Stomach (tissue), 8 donors: ENCODE measurements at regions not wholly inside any gene's neighbourhood (a gene's known extent, or its start where the extent isn't known, plus 50 kb on each side); places are given as distances from the start of the nearest gene placed in this dataset.

Experiments
- DNase-seq, 2 donors: peaks; one replicate each; pipeline versions ENCODE4 v3.0.0 to v3.0.0-alpha.2; 2013 to 2019
- H3K27ac ChIP-seq, 5 donors: fragments of 200-600 bp in 4 of 5; sonication (generic) in 4 of 5; one replicate each; pipeline ENCODE4 v1.5.1; 2013 to 2019; ENCODE audit warnings: mild to moderate bottlenecking in 1 of 5, moderate library complexity in 1 of 5
- H3K27me3 ChIP-seq, 3 donors: fragments of 200-600 bp; sonication (generic); one replicate each; pipeline ENCODE4 v1.5.1; 2017 to 2019; ENCODE audit warnings: mixed run types in 1 of 3
- H3K36me3 ChIP-seq, 4 donors: fragments of 200-600 bp; sonication (generic); 1 replicate in 3 of 4; 2 replicates in 1 of 4; pipeline ENCODE4 v1.5.1; 2016 to 2019
- H3K4me1 ChIP-seq, 4 donors: fragments of 200-600 bp; sonication (generic); one replicate each; pipeline ENCODE4 v1.5.1; 2016 to 2019
- H3K4me3 ChIP-seq, 4 donors: fragments of 200-600 bp; sonication (generic) in 3 of 4; one replicate each; pipeline ENCODE4 v1.5.1; 2016 to 2019; ENCODE audit warnings: mild to moderate bottlenecking in 1 of 4
- H3K9me3 ChIP-seq, 4 donors: fragments of 200-600 bp; sonication (generic); one replicate each; pipeline ENCODE4 v1.5.1; 2016 to 2019
- EP300 ChIP-seq: sonication (generic); formaldehyde crosslinking; IDR thresholded peaks from one replicate; pipeline ENCODE4 v1.6.1; 2017; ENCODE audit warnings: antibody characterized with exemption
- POLR2A ChIP-seq, 4 donors: fragments of 450-650 bp; IDR thresholded peaks; one replicate each; pipeline ENCODE4 v1.6.1; 2016; ENCODE audit warnings: antibody characterized with exemption in 4 of 4, control low read depth in 2 of 4, mild to moderate bottlenecking in 1 of 4, moderate library complexity in 1 of 4
- POLR2AphosphoS5 ChIP-seq, 3 donors: sonication (generic); formaldehyde crosslinking; IDR thresholded peaks; one replicate each; pipeline ENCODE4 v1.6.1; 2016; ENCODE audit warnings: antibody characterized with exemption in 3 of 3
- WGBS, 5 donors: extraction: QIAGEN DNeasy Blood & Tissue Kit in 3 of 5; methylation state at CpG; one replicate each; pipeline versions ENCODE4 v1.1.5 to v1.1.7; 2013 to 2018; 5-methylcytosine and 5-hydroxymethylcytosine counted together
- intact Hi-C: fragments of 100-400 bp; cut with DNase I; formaldehyde crosslinking; loops from one replicate; pipeline ENCODE4 v1.15.1; 2023; ENCODE audit warnings: low total_unique reads
- TF ChIP-seq, protein P1 (sequence below), 7 experiments: fragments of 450-650 bp in 4 of 7; fragments of 200-600 bp in 3 of 7; sonication (generic) in 3 of 7; IDR thresholded peaks; one replicate each; pipeline ENCODE4 v1.5.1; 2016 to 2019; ENCODE audit warnings: antibody characterized with exemption in 7 of 7, control low read depth in 2 of 7, mild to moderate bottlenecking in 1 of 7
- donor health status: healthy with polysubstance abuse.
- donor health status: Bipolar disorder and iron deficiency.
- donor health status: healthy.

GRCh38 chr4:13957871-13958270, 330.3 kb upstream of the BOD1L1 start:
- H3K4me1 ChIP-seq = no peaks in the 10 kb centered on the region
- 68 to 81% (median 78%) methylated on average over 5 of the region's 5 CpGs for WGBS, 5 donors
- H3K36me3 ChIP-seq = no peaks in the 10 kb centered on the region
- H3K27ac ChIP-seq = no peak overlapping the region
- TF ChIP-seq EP300 = no peak
- TF ChIP-seq, protein P1, sequence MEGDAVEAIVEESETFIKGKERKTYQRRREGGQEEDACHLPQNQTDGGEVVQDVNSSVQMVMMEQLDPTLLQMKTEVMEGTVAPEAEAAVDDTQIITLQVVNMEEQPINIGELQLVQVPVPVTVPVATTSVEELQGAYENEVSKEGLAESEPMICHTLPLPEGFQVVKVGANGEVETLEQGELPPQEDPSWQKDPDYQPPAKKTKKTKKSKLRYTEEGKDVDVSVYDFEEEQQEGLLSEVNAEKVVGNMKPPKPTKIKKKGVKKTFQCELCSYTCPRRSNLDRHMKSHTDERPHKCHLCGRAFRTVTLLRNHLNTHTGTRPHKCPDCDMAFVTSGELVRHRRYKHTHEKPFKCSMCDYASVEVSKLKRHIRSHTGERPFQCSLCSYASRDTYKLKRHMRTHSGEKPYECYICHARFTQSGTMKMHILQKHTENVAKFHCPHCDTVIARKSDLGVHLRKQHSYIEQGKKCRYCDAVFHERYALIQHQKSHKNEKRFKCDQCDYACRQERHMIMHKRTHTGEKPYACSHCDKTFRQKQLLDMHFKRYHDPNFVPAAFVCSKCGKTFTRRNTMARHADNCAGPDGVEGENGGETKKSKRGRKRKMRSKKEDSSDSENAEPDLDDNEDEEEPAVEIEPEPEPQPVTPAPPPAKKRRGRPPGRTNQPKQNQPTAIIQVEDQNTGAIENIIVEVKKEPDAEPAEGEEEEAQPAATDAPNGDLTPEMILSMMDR (IDR thresholded peaks at IDR 0.05) = no peak
- TF ChIP-seq POLR2AphosphoS5 (IDR thresholded peaks at IDR 0.05) = no peak
- TF ChIP-seq POLR2A (IDR thresholded peaks at IDR 0.05) = no peak
- intact Hi-C loops = no loop called here
- H3K4me3 ChIP-seq = no peak overlapping the region
- peaks cover 0 to 3% (median 0%) of the 10 kb centered on the region in 4 donors for H3K9me3 ChIP-seq
- no peaks in the 10 kb centered on the region for H3K27me3 ChIP-seq
- DNase-seq = no peak

GRCh38 chr4:13963601-13964000, 336.1 kb upstream of the BOD1L1 start:
- H3K9me3 ChIP-seq = peaks cover 0 to 3% (median 0%) of the 10 kb centered on the region in 4 donors
- H3K36me3 ChIP-seq = no peaks in the 10 kb centered on the region
- no peak overlapping the region for H3K4me3 ChIP-seq
- no peaks in the 10 kb centered on the region for H3K27me3 ChIP-seq
- intact Hi-C loops = no loop called here
- no peak for DNase-seq
- H3K4me1 ChIP-seq = no peaks in the 10 kb centered on the region
- 73 to 90% (median 81%) methylated on average over 2 of the region's 2 CpGs for WGBS, 5 donors
- no peak overlapping the region for H3K27ac ChIP-seq
- TF ChIP-seq, protein P1 (IDR thresholded peaks at IDR 0.05) = no peak
- no peak for TF ChIP-seq POLR2AphosphoS5 (IDR thresholded peaks at IDR 0.05)
- TF ChIP-seq POLR2A (IDR thresholded peaks at IDR 0.05) = no peak
- no peak for TF ChIP-seq EP300

- TF ChIP-seq POLR2A (IDR thresholded peaks at IDR 0.05) = no peak
- no peak for TF ChIP-seq EP300
- TF ChIP-seq POLR2AphosphoS5 (IDR thresholded peaks at IDR 0.05) = no peak
- TF ChIP-seq, protein P1 (IDR thresholded peaks at IDR 0.05) = no peak
- H3K27ac ChIP-seq = no peak overlapping the region
- no peak overlapping the region for H3K4me3 ChIP-seq
- no peaks in the 10 kb centered on the region for H3K27me3 ChIP-seq
- no peaks in the 10 kb centered on the region for H3K36me3 ChIP-seq
- peaks cover 0 to 3% (median 0%) of the 10 kb centered on the region in 4 donors for H3K9me3 ChIP-seq
- intact Hi-C loops = no loop called here
- no peak for DNase-seq
- H3K4me1 ChIP-seq = no peaks in the 10 kb centered on the region
- 61 to 75% (median 74%) methylated on average over 8 of the region's 8 CpGs for WGBS, 5 donors
Observed at GRCh38 chr4:13966231-13967195, 339.0 kb upstream of the BOD1L1 start.

DNA sequence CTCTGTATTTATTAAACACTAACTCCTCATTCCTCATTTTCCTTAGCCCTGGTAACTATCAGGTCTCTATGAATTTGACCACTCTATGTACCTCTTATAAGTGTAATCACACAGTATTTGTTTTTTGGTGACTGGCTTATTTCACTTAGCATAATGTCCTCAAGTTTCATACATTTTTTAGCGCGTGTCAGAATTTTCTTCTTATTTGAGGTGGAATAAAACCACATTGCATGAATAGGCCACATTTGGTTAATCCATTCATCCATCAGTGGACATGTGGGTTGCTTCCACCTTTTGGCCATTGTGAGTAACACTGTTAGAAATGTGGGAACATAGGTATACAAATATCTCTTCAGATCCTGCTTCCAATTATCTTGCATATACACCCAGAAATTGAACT, 341.2 kb upstream of the BOD1L1 start:
- 96 to 99% (median 98%) methylated on average over 2 of the region's 2 CpGs for WGBS, 5 donors
- intact Hi-C loops = no loop called here

More for the DNA sequence above, 341.2 kb upstream of the BOD1L1 start:
- Histone ChIP-seq H3K4me3 (no peak overlapping the region), H3K4me1 (no peaks in the 10 kb centered on the region), H3K27me3 (no peaks in the 10 kb centered on the region), H3K36me3 (no peaks in the 10 kb centered on the region), H3K27ac (no peak overlapping the region), H3K9me3 (no peaks in the 10 kb centered on the region)
- TF ChIP-seq EP300 (no peak), POLR2AphosphoS5 (IDR thresholded peaks at IDR 0.05) (no peak), POLR2A (IDR thresholded peaks at IDR 0.05) (no peak)
- TF ChIP-seq, protein P1 (IDR thresholded peaks at IDR 0.05) = no peak
- no peak for DNase-seq
